DMS 273 (cell line): ENCODE measurements at regions not wholly inside any gene's neighbourhood (a gene's known extent, or its start where the extent isn't known, plus 50 kb on each side); places are given as distances from the start of the nearest gene placed in this dataset.
"Not testable (repeated sequence)": the region's sequence is repeated elsewhere in the genome, so short reads cannot be mapped to it uniquely, and the experiment has no call there.

ENCODE experiments used
- DNase-seq: peaks from one replicate; lab custom pipeline; 2025; ENCODE audit not compliant: unreplicated experiment; lab: John Stamatoyannopoulos, UW

GRCh38 chr1:56133522-56134472 is 445.6 kb downstream of the PLPP3 start:
- no peak for DNase-seq

GRCh38 chr1:56132520-56132919 is 446.8 kb downstream of the PLPP3 start:
- no peak for DNase-seq

GRCh38 chr1:56129837-56130236 is 449.5 kb downstream of the PLPP3 start:
- DNase-seq = no peak

GRCh38 chr1:56125316-56125715 is 454.0 kb downstream of the PLPP3 start:
- DNase-seq = no peak

- no peak for DNase-seq
These were observed 455.5 kb downstream of the PLPP3 start for GRCh38 chr1:56123826-56124225.

GRCh38 chr1:56123421-56123820 is 455.9 kb downstream of the PLPP3 start:
- no peak for DNase-seq

- peak; percentile 13 for DNase-seq
These were observed 459.3 kb downstream of the PLPP3 start for GRCh38 chr1:56120021-56120420.

GRCh38 chr1:56118676-56119075 is 460.7 kb downstream of the PLPP3 start:
- not testable (repeated sequence) for DNase-seq

GRCh38 chr1:56115701-56116100 is 463.7 kb downstream of the PLPP3 start:
- no peak for DNase-seq

GRCh38 chr1:56113679-56114078 is 465.7 kb downstream of the PLPP3 start:
- no peak for DNase-seq

- DNase-seq = no peak
These were observed 472.1 kb downstream of the PLPP3 start for GRCh38 chr1:56107275-56107638.

- DNase-seq = peak; percentile 2
These were observed 472.7 kb downstream of the PLPP3 start for GRCh38 chr1:56106531-56107274.

GRCh38 chr1:56105397-56105796 is 474.0 kb downstream of the PLPP3 start:
- no peak for DNase-seq

- DNase-seq = no peak
These were observed 479.5 kb downstream of the PLPP3 start for GRCh38 chr1:56099766-56100265.

- no peak for DNase-seq
These were observed 480.4 kb downstream of the PLPP3 start for GRCh38 chr1:56098946-56099345.

GRCh38 chr1:56097713-56098112 is 481.6 kb downstream of the PLPP3 start:
- no peak for DNase-seq

GRCh38 chr1:56095696-56096665 is 483.4 kb downstream of the PLPP3 start:
- DNase-seq = no peak

GRCh38 chr1:56094168-56094567 is 485.2 kb downstream of the PLPP3 start:
- peak; percentile 27 for DNase-seq

- no peak for DNase-seq
These were observed 486.4 kb downstream of the PLPP3 start for GRCh38 chr1:56092684-56093570.

GRCh38 chr1:56089826-56090225 is 489.5 kb downstream of the PLPP3 start:
- DNase-seq = not testable (repeated sequence)
